ENCODE measurements at regions not wholly inside any gene's neighbourhood (a gene's known extent, or its start where the extent isn't known, plus 50 kb on each side); places are given as distances from the start of the nearest gene placed in this dataset.
"Not testable (repeated sequence)": the region's sequence is repeated elsewhere in the genome, so short reads cannot be mapped to it uniquely, and the experiment has no call there.

DNA sequence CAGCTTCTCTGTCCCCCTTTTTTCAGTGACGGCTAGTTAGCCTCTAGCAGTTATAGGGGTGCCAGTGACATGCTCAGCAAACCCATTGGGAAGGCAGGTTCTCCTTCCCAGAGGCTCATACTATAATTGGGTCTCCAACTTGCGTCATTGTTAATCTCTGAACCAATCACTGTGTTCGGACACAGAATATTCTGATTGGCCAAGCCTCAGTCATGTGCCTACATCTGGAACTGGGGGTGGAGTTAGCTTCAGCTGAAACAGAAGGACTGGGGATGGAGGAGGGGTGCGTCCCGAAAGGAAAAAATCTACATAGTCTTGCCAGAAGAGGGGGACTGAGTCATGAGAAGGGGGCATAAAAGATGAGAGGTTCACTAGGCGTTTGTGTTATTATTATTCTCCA, 165.6 kb downstream of the SUDS3 start:
- Histone ChIP-seq H3K9ac (ENCODE audit: low read length) (no peak overlapping the region), H3K36me3 (ENCODE audit: control insufficient read depth, insufficient read depth, low read length) (no peaks in the 10 kb centered on the region), H3K27ac (ENCODE audit: low read depth, low read length) (no peak overlapping the region), H3K4me1 (ENCODE audit: control insufficient read depth, insufficient read depth, low read length) (peaks cover 4% of the 10 kb centered on the region), H3K4me3 (ENCODE audit: low read length) (no peak overlapping the region), H3K27me3 (ENCODE audit: control insufficient read depth, insufficient read depth, low read length) (peaks cover 2% of the 10 kb centered on the region)

DNA sequence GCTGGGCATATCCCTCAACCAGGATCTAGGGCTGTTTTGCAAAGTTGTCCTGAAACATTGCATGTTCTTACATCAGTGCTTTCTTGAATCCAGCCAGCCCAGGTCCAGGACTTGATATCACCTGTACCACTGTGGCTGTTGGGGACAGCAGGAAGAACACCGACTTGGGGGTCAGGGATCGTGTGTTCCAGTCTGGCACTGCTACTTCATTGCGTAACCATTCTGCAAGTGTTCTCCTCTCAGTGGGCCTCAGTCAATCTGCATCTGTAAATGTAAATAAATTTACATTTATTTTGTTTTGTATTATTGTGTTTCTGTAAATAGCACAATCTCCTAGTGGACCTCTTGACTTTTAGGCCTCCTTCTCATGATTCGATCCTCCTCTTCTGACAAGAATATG, 167.3 kb downstream of the SUDS3 start:
- no peak overlapping the region for H3K9ac ChIP-seq (ENCODE audit: low read length)
- H3K4me3 ChIP-seq (ENCODE audit: low read length), result no peak overlapping the region
- H3K4me1 ChIP-seq (ENCODE audit: control insufficient read depth, insufficient read depth, low read length), result no peaks in the 10 kb centered on the region
- no peak overlapping the region for H3K27ac ChIP-seq (ENCODE audit: low read depth, low read length)
- no peaks in the 10 kb centered on the region for H3K36me3 ChIP-seq (ENCODE audit: control insufficient read depth, insufficient read depth, low read length)
- peaks cover 2% of the 10 kb centered on the region for H3K27me3 ChIP-seq (ENCODE audit: control insufficient read depth, insufficient read depth, low read length)

DNA sequence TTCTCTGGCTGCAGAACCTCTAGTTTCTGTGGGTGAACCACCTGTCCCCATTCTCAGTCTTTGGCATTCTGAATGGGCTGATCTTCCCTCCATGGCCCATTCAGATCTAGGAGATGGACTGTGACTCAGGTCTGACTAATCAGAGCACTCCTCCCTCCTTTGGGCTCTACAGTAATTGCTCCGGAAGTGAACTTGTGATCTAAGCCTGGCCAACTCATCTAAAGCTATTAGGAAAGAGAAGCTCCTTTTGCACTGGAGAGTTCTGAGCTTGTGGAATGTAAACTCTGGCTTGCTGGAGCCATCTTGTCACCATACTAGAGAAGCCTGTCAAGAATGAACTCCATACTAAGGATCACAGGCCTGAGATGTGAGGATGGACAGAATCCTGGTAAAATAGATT, 168.2 kb downstream of the SUDS3 start:
- Histone ChIP-seq H3K4me3 (ENCODE audit: low read length) (no peak overlapping the region), H3K27me3 (ENCODE audit: control insufficient read depth, insufficient read depth, low read length) (peaks cover 2% of the 10 kb centered on the region), H3K4me1 (ENCODE audit: control insufficient read depth, insufficient read depth, low read length) (no peaks in the 10 kb centered on the region), H3K27ac (ENCODE audit: low read depth, low read length) (no peak overlapping the region), H3K36me3 (ENCODE audit: control insufficient read depth, insufficient read depth, low read length) (no peaks in the 10 kb centered on the region), H3K9ac (ENCODE audit: low read length) (no peak overlapping the region)

DNA sequence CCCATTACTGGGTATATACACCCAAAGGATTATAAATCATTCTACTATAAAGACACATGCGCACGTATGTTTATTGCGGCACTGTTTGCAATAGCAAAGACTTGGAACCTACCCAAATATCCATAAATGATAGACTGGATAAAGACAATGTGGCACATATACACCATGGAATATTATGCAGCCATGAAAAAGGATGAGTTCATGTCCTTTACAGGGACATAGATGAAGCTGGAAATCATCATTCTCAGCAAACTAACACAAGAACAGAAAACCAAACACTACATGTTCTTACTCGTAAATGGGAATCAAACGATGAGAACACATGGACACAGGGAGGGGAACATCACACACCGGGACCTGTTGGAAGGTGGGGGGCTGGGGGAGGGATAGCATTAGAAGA, 171.3 kb downstream of the SUDS3 start:
- H3K4me1 ChIP-seq (ENCODE audit: control insufficient read depth, insufficient read depth, low read length); H3K36me3 ChIP-seq (ENCODE audit: control insufficient read depth, insufficient read depth, low read length); H3K9ac ChIP-seq (ENCODE audit: low read length); H3K4me3 ChIP-seq (ENCODE audit: low read length); H3K27me3 ChIP-seq (ENCODE audit: control insufficient read depth, insufficient read depth, low read length); H3K27ac ChIP-seq (ENCODE audit: low read depth, low read length): not testable (repeated sequence)

- Histone ChIP-seq H3K4me1 (ENCODE audit: control insufficient read depth, insufficient read depth, low read length) (no peaks in the 10 kb centered on the region), H3K27me3 (ENCODE audit: control insufficient read depth, insufficient read depth, low read length) (no peaks in the 10 kb centered on the region), H3K27ac (ENCODE audit: low read depth, low read length) (no peak overlapping the region), H3K36me3 (ENCODE audit: control insufficient read depth, insufficient read depth, low read length) (no peaks in the 10 kb centered on the region), H3K4me3 (ENCODE audit: low read length) (no peak overlapping the region), H3K9ac (ENCODE audit: low read length) (no peak overlapping the region)
Measured at GRCh38 chr12:118548887-118549509, 172.6 kb downstream of the SUDS3 start.

GRCh38 chr12:118549510-118549980, 173.2 kb downstream of the SUDS3 start:
- no peak overlapping the region for H3K4me3 ChIP-seq (ENCODE audit: low read length)
- no peaks in the 10 kb centered on the region for H3K36me3 ChIP-seq (ENCODE audit: control insufficient read depth, insufficient read depth, low read length)
- no peak overlapping the region for H3K9ac ChIP-seq (ENCODE audit: low read length)
- no peak overlapping the region for H3K27ac ChIP-seq (ENCODE audit: low read depth, low read length)
- H3K4me1 ChIP-seq (ENCODE audit: control insufficient read depth, insufficient read depth, low read length), result no peaks in the 10 kb centered on the region
- H3K27me3 ChIP-seq (ENCODE audit: control insufficient read depth, insufficient read depth, low read length), result no peaks in the 10 kb centered on the region

DNA sequence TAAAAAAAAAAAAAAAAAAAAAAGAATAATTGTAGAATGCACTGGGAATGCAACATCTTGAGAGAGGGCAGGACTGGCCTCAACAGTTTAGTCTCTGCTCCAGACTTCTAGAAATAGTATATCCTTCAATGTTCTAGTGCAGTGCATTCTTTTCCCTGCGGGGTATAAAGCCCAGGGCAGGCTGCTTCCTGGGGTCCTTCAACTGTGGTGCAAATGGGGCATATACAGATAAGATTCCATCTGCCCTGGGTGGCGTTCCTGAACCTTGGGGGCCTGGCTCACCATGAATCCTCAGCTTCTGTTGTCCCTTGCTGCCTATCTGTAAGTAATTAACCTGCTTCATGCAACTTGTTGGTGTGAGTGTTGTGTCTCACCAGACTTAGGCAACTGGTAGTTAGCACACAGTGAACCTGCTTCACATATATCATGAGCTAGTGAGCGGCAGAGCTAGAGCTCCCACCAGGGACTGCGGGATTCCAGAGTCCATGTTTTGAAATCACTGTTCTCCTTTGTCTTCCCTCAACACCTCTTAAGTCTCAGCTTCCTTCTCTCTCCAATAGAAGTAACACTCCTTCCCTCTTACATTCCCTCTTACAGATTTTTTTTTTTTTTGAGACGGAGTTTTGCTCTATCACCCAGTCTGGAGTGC, 177.6 kb downstream of the SUDS3 start:
- Histone ChIP-seq H3K4me3 (ENCODE audit: low read length) (no peak overlapping the region), H3K36me3 (ENCODE audit: control insufficient read depth, insufficient read depth, low read length) (no peaks in the 10 kb centered on the region), H3K27me3 (ENCODE audit: control insufficient read depth, insufficient read depth, low read length) (no peaks in the 10 kb centered on the region), H3K27ac (ENCODE audit: low read depth, low read length) (no peak overlapping the region), H3K9ac (ENCODE audit: low read length) (no peak overlapping the region), H3K4me1 (ENCODE audit: control insufficient read depth, insufficient read depth, low read length) (no peaks in the 10 kb centered on the region)

DNA sequence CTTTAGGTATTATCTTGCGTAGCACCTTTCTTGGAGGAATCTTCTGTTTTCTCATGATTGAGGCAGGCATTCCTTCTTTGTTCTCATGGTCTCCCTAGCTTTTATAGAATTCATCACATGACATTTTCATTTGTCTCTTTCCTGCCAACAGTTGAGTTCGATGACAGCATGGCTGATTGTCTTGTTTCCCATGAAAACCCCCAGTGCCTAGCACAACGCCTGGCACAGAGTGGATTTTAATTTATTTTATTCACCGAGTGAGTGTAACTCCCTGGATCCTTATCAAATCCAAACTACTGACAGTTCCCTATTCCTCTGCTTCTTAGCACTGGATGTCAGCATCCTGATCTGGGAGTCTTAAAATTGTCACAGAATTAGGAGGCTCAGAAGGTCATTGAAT, 182.6 kb downstream of the SUDS3 start:
- no peak overlapping the region for H3K9ac ChIP-seq (ENCODE audit: low read length)
- no peaks in the 10 kb centered on the region for H3K27me3 ChIP-seq (ENCODE audit: control insufficient read depth, insufficient read depth, low read length)
- H3K36me3 ChIP-seq (ENCODE audit: control insufficient read depth, insufficient read depth, low read length), result no peaks in the 10 kb centered on the region
- H3K27ac ChIP-seq (ENCODE audit: low read depth, low read length), result no peak overlapping the region
- H3K4me1 ChIP-seq (ENCODE audit: control insufficient read depth, insufficient read depth, low read length), result peaks cover 9% of the 10 kb centered on the region
- H3K4me3 ChIP-seq (ENCODE audit: low read length), result no peak overlapping the region

GRCh38 chr12:118560733-118561132, 184.4 kb downstream of the SUDS3 start:
- Histone ChIP-seq H3K27ac (ENCODE audit: low read depth, low read length) (no peak overlapping the region), H3K4me3 (ENCODE audit: low read length) (no peak overlapping the region), H3K4me1 (ENCODE audit: control insufficient read depth, insufficient read depth, low read length) (peaks cover 9% of the 10 kb centered on the region), H3K27me3 (ENCODE audit: control insufficient read depth, insufficient read depth, low read length) (no peaks in the 10 kb centered on the region), H3K36me3 (ENCODE audit: control insufficient read depth, insufficient read depth, low read length) (no peaks in the 10 kb centered on the region), H3K9ac (ENCODE audit: low read length) (no peak overlapping the region)

DNA sequence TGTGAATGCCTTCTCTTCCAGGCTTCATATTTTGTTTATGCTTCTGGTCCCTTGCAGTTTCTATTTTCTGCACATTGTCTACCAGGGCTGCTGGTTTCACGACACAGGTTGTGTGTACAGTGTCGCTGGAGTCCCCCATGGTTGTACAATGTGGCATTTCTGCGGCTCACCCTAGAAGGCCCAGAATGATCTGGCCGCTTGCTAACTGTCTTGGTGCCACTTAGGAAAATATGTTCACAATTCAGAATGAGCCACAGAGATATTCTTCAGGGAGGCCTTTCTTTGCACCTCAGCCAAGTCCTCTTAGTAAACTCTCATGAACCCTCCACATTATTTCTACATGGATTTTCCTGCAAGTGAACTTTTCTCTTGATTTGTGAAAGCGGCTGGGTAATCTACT, 195.4 kb downstream of the SUDS3 start:
- H3K27ac ChIP-seq (ENCODE audit: low read depth, low read length), result no peak overlapping the region
- H3K4me3 ChIP-seq (ENCODE audit: low read length), result no peak overlapping the region
- peaks cover 6% of the 10 kb centered on the region for H3K4me1 ChIP-seq (ENCODE audit: control insufficient read depth, insufficient read depth, low read length)
- no peaks in the 10 kb centered on the region for H3K36me3 ChIP-seq (ENCODE audit: control insufficient read depth, insufficient read depth, low read length)
- no peak overlapping the region for H3K9ac ChIP-seq (ENCODE audit: low read length)
- no peaks in the 10 kb centered on the region for H3K27me3 ChIP-seq (ENCODE audit: control insufficient read depth, insufficient read depth, low read length)

DNA sequence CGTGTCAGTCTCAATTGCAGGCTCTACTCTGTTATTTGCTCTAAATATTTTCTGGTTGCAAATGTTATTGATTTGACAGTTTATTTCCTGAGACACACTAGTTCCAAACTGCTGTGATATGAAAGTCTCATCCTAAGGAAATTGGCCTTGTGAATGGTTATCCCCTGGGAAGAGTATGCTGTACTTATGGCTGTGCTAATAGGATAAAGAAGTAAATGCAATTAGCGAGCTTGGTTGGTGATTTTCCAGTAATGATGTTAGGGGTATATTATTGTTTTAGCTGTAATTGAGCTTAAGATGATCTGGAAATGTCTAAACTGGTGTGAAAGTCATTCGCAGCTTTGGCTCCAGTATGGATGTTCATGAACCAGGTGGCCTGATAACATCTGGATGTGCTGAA, 197.9 kb downstream of the SUDS3 start:
- Histone ChIP-seq H3K4me3 (ENCODE audit: low read length) (no peak overlapping the region), H3K36me3 (ENCODE audit: control insufficient read depth, insufficient read depth, low read length) (no peaks in the 10 kb centered on the region), H3K27ac (ENCODE audit: low read depth, low read length) (no peak overlapping the region), H3K4me1 (ENCODE audit: control insufficient read depth, insufficient read depth, low read length) (peaks cover 6% of the 10 kb centered on the region), H3K27me3 (ENCODE audit: control insufficient read depth, insufficient read depth, low read length) (no peaks in the 10 kb centered on the region), H3K9ac (ENCODE audit: low read length) (no peak overlapping the region)

- Histone ChIP-seq H3K27me3 (ENCODE audit: control insufficient read depth, insufficient read depth, low read length) (no peaks in the 10 kb centered on the region), H3K4me1 (ENCODE audit: control insufficient read depth, insufficient read depth, low read length) (peaks cover 6% of the 10 kb centered on the region), H3K36me3 (ENCODE audit: control insufficient read depth, insufficient read depth, low read length) (no peaks in the 10 kb centered on the region), H3K9ac (ENCODE audit: low read length) (no peak overlapping the region), H3K4me3 (ENCODE audit: low read length) (no peak overlapping the region), H3K27ac (ENCODE audit: low read depth, low read length) (no peak overlapping the region)
Measured at GRCh38 chr12:118575730-118576129, 199.4 kb downstream of the SUDS3 start.

DNA sequence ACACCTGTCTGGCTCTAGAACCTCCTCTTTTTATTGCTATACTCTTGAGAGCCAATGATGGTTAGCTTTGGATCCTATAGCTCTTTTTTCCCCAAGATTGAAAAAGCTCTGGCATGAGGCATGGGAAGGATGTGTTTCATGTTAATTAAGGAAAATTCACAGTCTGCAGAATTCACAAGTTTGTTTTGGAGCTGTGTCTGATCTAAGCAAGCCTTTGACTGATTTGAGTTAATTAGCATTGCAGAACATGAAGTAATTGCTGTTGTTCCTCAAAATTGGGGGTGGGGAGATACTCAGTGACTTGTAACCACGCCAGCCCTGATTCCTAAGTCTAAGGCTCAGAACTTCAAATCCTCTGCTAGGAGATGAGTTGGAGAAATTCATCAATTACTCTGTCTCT, 205.0 kb downstream of the SUDS3 start:
- Histone ChIP-seq H3K4me3 (ENCODE audit: low read length) (no peak overlapping the region), H3K27me3 (ENCODE audit: control insufficient read depth, insufficient read depth, low read length) (no peaks in the 10 kb centered on the region), H3K9ac (ENCODE audit: low read length) (no peak overlapping the region), H3K4me1 (ENCODE audit: control insufficient read depth, insufficient read depth, low read length) (no peaks in the 10 kb centered on the region), H3K27ac (ENCODE audit: low read depth, low read length) (no peak overlapping the region), H3K36me3 (ENCODE audit: control insufficient read depth, insufficient read depth, low read length) (no peaks in the 10 kb centered on the region)
